AG04450 (cell line): ENCODE measurements at regions not wholly inside any gene's neighbourhood (a gene's known extent, or its start where the extent isn't known, plus 50 kb on each side); places are given as distances from the start of the nearest gene placed in this dataset.

ENCODE experiments used
- CTCF ChIA-PET: fragments of 300-600, 350-600 bp; formaldehyde crosslinking; extraction: SDS; loops from one replicate; lab custom pipeline; 2022; ENCODE audit warnings: antibody characterized with exemption, inconsistent platforms; lab: Charles Lee
- POLR2A ChIA-PET: fragments of 350-600 bp; formaldehyde crosslinking; extraction: SDS; loops from one replicate; lab custom pipeline; 2021; ENCODE audit warnings: antibody characterized with exemption, inconsistent platforms; lab: Yijun Ruan, JAX
- DNase-seq: peaks from one replicate; pipeline ENCODE4 v3.0.0-alpha.2; 2011; ENCODE audit warnings: low read depth, low spot score
- H3K27ac ChIP-seq: one replicate; pipeline ENCODE4 v1.5.1; 2012; ENCODE audit warnings: low read depth, low read length, control low read depth
- H3K27me3 ChIP-seq: one replicate; pipeline ENCODE4 v1.6.0; 2012; ENCODE audit warnings: low read length; ENCODE audit not compliant: control insufficient read depth, insufficient read depth
- H3K4me3 ChIP-seq: 2 replicates; pipeline ENCODE4 v1.5.1; 2011; ENCODE audit warnings: mild to moderate bottlenecking, low read depth, low read length, control low read depth
- H3K9me3 ChIP-seq: 2 replicates; pipeline ENCODE4 v1.5.1; 2012; ENCODE audit warnings: low read length; ENCODE audit not compliant: control insufficient read depth, insufficient read depth
- CTCF ChIP-seq: IDR thresholded peaks from 2 replicates; pipeline ENCODE4 v1.5.1; 2011; ENCODE audit warnings: low read depth, low read length, control low read depth, inconsistent platforms

GRCh38 chr9:16074963-16075362 is 522.1 kb downstream of the CCDC171 start:
- POLR2A ChIA-PET, result no interaction called here
- TF ChIP-seq CTCF, result no peak
- DNase-seq, result no peak
- no peaks in the 10 kb centered on the region for H3K27me3 ChIP-seq
- CTCF ChIA-PET, result no interaction called here
- no peak overlapping the region for H3K4me3 ChIP-seq
- no peaks in the 10 kb centered on the region for H3K9me3 ChIP-seq
- H3K27ac ChIP-seq, result no peak overlapping the region

GRCh38 chr9:16075696-16076095 is 522.9 kb downstream of the CCDC171 start:
- Histone ChIP-seq H3K9me3 (no peaks in the 10 kb centered on the region), H3K27me3 (no peaks in the 10 kb centered on the region), H3K4me3 (no peak overlapping the region), H3K27ac (no peak overlapping the region)
- POLR2A ChIA-PET, result no interaction called here
- DNase-seq, result no peak
- no peak for TF ChIP-seq CTCF
- CTCF ChIA-PET, result no interaction called here

DNA sequence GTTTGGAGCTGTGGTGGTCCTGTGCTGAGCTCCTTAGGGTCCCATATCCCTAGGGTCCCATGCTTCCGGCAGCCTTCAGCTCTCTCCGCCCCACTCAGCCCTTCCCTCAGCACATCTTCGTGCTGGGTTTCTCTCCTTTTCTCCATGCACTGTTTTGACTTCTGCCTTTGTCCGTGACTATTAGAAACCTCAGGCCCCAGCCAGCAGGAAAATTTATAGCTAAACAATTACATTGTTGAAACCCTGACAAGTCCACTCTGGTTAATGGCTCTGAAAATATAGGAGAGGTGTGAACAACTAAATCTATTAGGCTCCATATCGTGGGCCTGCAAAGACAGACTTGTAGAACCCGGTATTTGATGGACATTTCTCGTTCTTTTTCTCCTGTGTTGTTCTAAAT is 523.7 kb downstream of the CCDC171 start:
- no peak for TF ChIP-seq CTCF
- Histone ChIP-seq H3K4me3 (no peak overlapping the region), H3K9me3 (no peaks in the 10 kb centered on the region), H3K27ac (no peak overlapping the region), H3K27me3 (no peaks in the 10 kb centered on the region)
- no peak for DNase-seq
- ChIA-PET POLR2A (no interaction called here), CTCF (interaction anchor here (1.2 kb wide), 1 partner anchor 31 kb away, joined by 3 read pairs; no protein-coding TSS in a partner anchor)

- no peak for TF ChIP-seq CTCF
- Histone ChIP-seq H3K27me3 (no peaks in the 10 kb centered on the region), H3K9me3 (no peaks in the 10 kb centered on the region), H3K4me3 (no peak overlapping the region), H3K27ac (no peak overlapping the region)
- DNase-seq, result no peak
- CTCF ChIA-PET, result no interaction called here
- POLR2A ChIA-PET, result no interaction called here
Measured at GRCh38 chr9:16082796-16083195, 530.0 kb downstream of the CCDC171 start.

GRCh38 chr9:16085167-16085726 is 532.4 kb downstream of the CCDC171 start:
- TF ChIP-seq CTCF, result no peak
- DNase-seq, result no peak
- Histone ChIP-seq H3K27me3 (no peaks in the 10 kb centered on the region), H3K4me3 (no peak overlapping the region), H3K9me3 (no peaks in the 10 kb centered on the region), H3K27ac (no peak overlapping the region)
- ChIA-PET CTCF (interaction anchor here (0.6 kb wide), 1 partner anchor 131 kb away, joined by 3 read pairs; no protein-coding TSS in a partner anchor), POLR2A (no interaction called here)
